HG02759 (cell line): ENCODE measurements at regions not wholly inside any gene's neighbourhood (a gene's known extent, or its start where the extent isn't known, plus 50 kb on each side); places are given as distances from the start of the nearest gene placed in this dataset.
"Not testable (repeated sequence)": the region's sequence is repeated elsewhere in the genome, so short reads cannot be mapped to it uniquely, and the experiment has no call there.

Source experiments
- ATAC-seq: cut with Tn5 transposase; IDR thresholded peaks from one replicate; pipeline ENCODE4 v1.9.1; 2021; ENCODE audit warnings: mild to moderate bottlenecking, moderate library complexity; ENCODE audit not compliant: unreplicated experiment

DNA sequence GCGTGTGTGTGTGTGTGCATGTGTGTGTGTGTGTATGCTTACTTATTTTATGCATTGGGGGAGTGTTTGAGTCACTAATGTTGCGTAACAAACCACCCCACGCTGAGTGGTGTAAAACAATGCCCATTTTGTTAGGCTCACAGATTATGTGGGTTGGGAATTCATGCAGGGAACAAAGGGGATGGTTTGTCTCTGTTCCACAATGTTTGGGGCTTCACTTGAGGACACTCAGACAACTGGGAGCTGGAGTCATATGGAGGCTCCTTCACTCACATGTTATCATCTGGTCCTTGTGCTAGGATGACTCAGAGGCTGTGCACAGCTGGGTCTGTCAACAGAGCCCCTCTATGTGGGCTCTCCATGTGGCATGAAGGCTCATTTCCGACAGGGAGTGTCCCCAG lies 51.3 kb upstream of the LARGE1 start:
- no peak for ATAC-seq

DNA sequence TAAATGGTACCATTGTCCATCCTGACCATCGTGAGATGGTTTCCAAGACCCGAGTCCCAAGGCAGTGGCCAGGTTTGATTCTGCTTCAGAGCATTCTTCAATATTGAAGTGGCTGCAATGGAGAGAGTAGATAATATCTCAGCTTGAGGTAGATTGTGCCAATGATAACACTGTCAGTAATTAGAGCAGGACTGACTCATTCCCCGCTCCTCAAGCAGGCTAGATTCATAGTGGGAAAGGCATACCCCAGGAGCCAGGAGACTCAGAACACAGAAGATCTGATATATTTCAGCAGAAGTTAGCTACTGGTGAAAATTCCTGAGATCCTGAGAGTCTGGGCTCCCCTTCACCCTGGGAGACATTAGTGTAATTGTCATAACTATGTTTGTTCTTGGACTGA lies 55.6 kb upstream of the LARGE1 start:
- no peak for ATAC-seq

DNA sequence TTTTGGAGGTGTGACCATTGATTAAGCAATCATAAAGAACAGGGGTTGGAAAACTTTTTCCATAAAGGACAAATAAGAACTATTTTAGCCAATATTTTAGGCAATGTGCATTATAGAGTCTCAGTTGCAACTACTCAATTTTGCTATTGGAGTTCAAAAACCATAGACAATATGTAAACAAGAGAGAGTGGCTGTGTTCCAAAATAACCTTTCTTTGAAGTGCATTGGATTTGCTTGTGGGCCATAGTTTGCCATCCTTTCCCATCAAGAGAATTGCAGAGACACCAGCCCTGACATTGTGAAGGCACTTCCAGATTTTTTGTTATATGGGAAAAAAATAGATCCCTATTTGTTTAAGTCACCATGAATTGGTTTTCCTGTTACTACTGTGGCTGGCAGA lies 63.3 kb upstream of the LARGE1 start:
- ATAC-seq = no peak

DNA sequence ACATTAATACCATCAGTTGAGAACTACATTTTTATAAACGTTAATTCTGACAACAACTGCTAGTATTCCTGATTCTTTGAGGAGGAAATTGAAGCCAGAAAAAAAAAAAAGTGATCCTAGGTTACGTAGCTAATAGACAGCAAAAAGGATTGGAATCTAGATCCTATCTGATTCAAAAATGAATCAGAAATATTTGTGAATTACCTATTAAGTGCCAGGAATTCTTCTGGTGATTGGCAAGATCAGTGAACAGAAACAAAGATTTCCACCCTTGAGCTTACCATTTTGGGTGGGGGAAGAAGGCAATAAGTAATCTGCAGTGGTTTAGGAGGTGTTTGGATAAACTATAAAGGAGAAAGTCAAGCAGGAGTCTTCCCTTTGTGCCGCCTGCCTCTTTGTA lies 63.9 kb upstream of the LARGE1 start:
- no peak for ATAC-seq

DNA sequence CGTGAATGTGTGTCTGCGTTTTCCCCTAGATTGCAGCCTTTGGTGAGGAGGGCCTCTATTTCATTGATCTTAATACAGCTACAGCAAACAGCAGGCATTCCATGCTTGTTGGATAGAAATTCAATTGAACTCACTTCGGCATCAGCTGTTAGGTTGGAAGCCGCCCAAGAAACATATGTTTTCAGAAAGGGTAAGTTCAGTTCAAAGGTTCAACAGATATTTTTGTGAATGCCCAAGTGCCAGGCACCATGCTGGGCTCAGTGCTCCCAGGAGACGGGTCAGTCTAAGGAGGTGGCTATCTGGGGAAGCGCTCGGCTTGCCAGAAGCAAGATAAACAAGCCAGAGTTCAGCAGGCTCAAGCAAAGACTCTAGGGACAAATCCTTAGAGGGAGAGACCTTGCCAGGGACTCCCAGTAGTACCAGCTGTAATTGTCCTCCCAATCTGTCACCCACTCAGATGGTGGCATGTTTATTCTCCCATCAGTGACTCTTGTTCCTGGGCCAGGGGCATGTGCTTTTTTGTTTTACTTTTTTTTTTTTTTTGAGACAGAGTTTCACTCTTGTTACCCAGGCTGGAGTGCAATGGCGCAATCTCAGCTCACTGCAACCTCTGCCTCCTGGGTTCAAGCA lies 64.5 kb upstream of the LARGE1 start:
- ATAC-seq = no peak

DNA sequence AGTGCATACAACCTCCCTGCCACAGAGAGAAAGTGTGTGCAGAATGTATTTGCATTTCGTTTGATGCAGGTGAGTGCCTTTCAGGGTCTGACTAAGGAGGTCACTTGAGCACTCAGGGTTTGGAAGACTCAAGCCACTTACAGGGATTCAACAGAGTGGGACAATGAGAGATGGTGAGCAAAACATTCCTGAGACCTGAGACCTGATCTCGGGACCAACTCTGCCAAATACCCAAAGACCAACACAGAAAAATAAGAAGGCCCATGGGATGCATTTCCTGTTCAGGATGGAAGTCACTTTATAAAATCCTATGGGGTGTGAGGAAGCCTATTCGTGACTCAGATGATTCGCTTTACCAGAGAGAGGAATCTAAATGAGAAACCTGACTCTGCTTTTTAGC lies 65.2 kb upstream of the LARGE1 start:
- no peak for ATAC-seq

DNA sequence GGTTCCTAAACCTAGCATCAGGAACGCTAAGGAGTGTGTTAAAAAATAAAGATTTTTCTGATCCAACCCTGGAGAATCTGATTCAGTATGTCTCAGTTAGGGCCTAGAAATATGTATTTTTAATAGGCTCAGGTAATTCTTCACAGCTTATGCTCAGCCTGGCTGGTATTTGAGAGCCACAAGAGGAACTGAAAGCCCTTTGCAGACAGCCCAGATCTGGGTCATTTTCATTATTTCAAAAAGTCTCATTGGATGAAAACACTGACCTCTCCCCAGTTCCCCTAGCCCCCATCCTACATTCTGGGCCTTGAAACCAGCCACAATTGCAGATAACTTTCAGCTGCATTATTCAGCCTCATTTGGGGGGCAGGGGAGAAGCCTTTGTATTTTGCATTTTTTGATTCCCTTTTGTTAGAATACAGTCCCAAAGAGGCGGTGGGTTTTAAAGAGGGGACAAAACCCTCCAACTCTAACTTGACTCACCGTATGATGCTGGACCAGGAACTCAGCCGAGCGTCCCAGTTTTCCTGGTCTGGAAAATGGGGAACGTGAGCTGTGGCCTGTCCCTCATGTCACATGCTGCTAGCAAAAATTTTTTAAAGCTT lies 66.0 kb upstream of the LARGE1 start:
- no peak for ATAC-seq

DNA sequence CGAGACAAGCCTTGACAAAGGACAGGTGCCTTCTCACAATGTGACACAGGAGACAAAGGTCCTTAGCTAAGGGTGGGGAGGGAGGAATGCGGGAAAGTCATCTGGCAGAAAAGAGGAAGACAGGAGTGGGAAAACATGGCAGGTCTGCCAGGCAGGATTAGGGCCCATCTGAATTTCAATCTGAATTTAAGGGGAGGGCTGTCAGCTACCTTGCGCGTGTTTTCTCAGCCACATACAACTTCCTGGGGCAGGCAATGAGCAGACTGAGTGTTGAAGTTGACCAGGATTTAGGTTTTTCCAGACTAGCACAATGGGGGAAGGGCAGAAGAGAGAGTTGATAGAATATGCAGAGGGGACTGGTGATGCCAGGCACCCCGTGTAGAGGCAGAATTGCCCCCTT lies 66.7 kb upstream of the LARGE1 start:
- no peak for ATAC-seq

DNA sequence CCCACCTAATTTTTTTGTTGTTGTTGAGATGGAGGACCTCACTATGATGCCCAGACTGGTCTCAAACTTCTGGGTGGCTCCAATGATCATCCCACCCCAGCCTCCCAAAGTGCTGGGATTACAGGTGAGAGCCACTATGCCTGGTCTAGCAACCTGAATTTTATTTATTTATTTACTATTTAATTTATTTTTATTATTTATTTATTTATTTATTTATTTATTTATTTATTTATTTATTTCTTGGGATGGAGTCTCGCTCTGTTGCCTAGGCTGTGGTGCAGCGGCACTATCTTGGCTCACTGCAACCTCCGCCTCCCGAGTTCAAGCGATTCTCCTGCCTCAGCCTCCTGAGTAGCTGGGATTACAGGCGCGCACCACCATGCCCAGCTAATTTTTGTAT lies 69.0 kb upstream of the LARGE1 start:
- not testable (repeated sequence) for ATAC-seq

DNA sequence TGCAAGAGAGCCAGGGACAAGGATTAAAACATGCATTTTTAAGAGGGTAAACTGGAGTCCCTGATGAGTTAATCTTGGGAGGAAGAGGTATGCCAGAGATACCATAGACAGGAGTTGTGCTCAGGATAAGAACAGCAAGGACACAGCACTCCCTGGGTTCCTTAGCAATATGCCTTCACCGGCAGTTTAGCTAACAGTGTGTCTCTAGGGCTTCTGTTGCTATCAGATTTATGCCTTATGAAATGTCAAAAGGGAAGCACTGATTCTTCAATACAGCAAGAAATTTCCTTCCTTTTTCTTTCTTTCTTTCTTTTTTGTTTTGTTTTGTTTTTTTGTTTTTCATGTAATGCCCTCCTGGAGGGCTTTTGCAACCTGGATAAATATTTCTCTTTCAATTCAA lies 71.3 kb upstream of the LARGE1 start:
- ATAC-seq = no peak

DNA sequence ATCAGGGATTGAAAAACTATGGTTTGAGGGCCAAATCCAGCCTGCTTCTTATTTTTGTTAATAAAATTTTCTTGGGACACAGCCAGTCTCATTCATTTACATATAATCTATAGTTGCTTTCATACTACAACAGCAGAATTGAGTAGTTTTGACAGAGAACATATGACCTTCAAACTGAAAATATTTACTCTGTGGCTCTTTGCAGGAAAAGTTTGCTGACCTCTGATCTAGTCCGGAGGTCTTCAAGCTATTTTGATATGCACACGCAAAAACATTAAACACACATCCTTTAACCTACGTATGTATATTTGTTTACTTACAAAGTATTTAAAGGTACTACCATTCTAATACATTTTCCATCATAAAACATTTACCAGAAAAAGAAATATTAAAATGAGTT lies 76.5 kb upstream of the LARGE1 start:
- no peak for ATAC-seq

DNA sequence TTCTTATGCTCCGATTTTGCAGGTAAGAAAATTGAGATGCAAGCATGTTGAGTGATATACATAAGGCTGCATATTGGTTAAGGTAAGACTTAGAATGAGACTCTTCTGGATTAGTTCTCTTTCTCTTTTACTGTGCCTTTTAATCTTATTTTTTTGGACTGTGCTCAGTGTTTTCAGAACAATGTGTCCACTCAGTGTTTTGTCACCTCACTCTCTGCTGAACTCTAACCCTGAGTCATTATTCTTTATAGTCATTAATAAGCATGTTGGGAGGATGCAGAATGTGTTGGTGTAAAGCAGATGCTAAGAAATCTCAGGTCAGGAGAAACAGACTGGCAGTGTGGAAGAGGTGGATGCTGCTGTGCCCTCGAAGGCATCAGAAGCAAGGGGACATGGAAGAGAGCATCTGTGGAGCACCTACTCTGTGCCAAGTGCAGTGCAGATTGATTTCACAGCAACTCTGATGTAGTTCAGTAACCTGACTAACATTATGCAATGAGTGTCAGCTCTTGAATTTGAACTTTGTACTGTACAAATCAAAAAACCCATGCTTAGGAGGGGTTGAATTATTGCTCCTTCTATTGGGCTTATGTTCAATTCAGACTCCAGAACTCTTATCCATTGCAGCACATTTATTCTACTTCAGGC lies 80.7 kb upstream of the LARGE1 start:
- ATAC-seq = no peak

DNA sequence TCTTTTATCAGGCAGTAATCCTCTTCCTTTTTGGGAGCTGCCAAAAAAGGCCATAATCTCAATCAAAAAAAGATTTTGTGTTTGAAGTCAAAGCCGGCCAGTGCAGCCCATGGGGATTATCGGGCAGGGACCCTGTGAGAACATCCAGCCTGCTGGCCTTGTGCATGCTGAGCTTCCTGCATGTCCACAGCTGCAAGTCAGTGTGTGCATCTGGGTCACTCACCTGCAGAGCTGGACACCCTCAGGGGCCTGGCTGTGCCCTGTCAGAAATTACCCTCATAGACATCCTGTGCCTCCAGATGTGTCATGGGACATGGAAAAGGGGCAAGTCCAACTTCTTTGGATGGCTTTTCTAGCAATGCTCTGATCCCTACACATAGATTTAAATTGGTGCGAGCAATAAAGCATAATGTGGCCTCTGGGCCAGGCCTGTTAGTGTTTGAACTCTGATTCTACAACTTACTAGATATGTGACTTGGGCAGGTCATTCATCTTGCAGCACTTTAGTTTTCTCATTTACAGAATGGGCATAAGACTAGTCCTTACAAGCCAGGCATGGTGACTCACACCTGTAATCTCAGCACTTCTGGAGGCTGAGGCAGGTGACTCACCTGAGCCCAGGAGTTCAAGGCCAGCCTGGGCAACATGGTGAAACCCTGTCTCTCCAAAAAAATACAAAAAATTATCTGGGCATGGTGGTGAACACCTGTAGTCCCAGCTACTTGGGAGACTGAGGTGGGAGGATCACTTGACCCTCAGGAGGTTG lies 81.6 kb upstream of the LARGE1 start:
- no peak for ATAC-seq

DNA sequence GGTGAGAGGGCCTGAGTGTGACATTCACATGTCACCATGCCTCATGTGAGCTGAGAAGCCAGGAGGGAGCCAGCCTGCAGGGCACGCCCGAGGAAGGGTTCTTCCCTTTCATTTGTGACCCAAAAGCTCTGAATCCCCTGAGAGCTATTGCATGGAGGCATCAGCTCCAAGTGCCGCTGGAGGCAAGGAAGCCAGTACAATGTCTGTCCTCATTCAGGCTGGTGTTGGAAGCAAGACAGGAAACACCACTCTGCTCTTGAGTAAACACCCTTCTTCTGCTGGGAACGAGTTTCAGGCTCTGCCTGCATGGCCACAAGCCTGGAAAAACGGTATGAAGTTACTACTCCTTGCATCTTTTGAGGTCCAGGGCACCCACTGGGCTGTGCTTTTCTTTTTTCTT lies 83.8 kb upstream of the LARGE1 start:
- no peak for ATAC-seq

DNA sequence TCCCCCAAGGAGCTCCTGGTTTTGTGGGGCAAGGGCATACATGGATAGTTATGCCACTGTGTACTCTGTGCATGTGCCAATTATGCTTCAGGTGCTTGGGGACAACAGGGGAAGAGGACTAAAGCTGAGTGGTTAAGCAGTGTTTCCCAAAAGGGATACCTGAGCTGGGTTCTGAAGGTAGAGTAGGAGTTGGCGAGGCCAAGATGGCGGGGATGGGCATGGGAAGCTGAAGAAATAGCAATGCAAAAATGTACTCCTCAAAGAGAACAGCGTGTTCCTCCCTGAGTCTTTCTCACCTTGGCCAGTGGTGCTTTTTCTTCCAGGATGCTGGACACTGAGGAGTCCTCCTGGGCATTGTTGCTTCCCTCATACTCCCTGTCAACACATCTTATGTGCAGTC lies 90.0 kb upstream of the LARGE1 start:
- no peak for ATAC-seq

DNA sequence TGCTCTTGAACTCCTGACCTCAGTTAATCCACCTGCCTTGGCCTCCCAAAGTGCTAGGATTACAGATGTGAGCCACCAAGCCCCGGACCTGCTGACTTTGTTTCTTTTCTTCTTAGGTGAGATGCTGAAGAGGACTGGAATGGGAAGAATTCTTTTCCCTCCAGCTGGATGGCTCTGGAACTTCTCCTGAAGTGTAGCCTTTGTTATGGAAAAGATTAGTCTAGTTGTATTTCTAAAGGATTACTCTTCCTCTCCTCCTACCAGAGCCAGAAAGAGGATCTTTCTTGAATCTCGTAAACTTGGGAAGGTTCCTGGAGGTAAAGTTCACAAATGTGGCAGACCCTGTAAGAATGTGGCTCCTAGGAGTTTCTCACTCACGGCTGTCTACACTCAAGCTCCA lies 95.4 kb upstream of the LARGE1 start:
- ATAC-seq = no peak

DNA sequence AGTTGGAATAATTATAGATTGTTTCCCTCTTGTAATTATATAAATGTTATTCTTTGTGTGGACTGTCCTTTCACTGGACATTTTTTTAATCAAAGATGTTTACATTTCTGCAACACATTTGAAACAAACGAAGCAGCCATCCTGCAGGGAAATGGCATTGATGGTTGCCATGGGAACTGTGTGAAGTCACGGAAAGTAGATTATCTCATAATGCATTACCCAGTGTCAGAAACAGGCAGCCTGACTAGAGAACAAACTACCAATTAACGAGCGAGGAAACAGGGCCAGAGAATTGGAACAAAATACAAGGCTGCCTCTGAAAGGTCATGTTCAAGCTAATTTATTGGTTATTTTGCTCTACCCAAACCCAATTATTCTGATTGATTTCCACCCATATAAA lies 96.9 kb upstream of the LARGE1 start:
- no peak for ATAC-seq

DNA sequence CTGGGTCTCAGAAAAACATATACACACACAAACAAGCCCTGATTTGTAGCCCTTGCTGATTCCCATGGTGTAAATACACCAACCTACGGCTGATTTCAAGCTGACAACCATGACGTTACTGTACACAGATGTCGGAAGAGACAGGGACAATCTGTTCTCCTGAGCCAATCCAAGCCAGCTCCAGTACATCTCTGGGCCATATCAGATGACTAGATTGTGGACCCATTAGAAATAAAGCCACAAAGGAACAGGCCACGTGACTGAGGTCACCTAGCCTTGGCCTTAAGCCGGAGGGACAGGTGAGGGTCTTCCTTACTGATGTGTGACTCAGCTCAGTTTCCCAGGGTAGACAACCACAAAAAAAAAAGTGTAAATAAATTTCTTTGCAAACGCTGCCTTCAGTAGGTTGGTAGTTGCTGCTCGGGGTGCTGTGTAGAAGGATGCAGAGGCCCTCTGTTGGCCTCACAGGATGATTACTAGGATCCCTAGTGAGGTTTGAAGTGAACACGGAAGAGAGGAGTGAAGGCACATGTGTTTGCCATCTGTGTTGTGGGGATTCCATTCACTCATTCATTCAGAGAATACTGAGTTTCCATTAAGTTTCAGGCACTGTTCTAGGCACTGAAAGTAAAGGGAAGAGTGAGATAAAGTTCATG lies 99.0 kb upstream of the LARGE1 start:
- no peak for ATAC-seq

DNA sequence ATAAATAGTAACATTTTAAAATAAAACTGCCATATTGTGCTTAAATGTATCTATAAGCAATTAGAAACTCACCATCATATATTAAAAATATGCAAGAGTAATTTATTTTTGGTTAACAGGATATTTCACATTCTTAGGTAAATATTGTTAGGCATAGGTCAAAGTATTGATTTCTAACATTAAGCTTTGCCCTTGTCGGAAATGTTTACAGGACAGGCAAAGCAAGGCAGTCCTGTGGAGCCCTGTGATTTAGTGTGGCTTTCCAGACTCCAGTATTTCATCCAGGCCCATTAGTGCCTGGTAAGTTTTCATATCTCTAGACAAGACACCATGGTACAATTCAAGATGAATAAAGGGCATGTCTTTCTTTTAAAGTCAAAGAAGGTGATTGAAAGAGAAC lies 114.9 kb upstream of the LARGE1 start:
- no peak for ATAC-seq

DNA sequence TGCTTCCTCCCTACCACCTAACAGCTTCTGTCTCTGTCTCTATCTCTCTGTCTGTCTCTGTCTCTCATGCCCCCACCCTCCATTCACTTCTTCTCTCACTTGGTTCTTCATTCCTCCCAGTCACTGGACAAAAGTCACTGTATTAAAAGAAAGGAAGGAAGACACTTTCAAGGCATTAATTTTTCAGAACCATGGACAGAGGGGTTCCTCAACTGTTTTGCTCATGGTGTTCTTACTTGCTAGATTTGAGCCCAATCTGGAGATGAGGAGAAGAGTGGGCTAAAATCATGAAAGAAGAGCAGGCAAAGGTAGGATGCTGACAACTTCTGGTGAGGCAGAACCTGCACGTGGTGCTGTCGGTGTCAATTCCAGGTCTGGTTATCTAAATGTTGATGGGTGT lies 116.7 kb upstream of the LARGE1 start:
- no peak for ATAC-seq

DNA sequence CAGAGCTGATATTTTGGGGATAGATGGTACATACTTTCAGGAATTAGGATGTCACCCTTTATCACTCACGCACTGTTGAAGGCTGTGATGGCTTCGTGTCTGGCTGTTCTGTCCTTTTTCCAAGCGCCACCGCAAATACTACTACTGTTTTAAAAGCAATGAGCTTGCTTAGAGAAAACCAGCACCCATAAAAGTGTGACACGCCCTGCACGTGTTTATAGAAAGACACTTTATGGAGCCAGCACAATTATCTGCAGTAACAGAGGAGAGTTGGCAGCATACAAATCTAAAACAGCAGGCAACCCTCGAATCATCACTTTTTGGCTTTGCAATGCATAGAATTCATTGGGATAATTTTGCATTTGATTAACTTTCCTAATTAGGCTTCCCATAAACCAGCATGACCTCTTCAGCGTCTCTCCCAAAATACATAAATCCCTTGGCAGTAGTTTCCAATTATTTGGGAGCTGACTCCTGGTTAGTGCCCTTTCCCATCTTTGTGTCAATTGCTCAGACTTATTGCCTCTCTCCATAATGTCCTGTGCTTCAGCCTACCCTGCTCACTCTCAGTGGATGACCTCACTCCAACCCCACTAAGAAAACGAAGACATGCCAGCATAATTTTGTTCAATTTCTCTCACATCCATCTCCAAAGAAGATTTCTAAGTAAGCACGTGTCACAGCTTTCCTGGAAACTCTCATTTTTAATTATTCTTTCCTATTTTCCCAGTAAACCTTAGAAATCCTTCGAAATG lies 118.7 kb upstream of the LARGE1 start:
- ATAC-seq = no peak
